Suprapubic skin (tissue), 4 donors: ENCODE measurements at regions not wholly inside any gene's neighbourhood (a gene's known extent, or its start where the extent isn't known, plus 50 kb on each side); places are given as distances from the start of the nearest gene placed in this dataset.

Experiments
- CTCF ChIP-seq, 2 donors: fragments of 200-600 bp in 1 of 2; fragments of 450-650 bp in 1 of 2; sonication (generic) in 1 of 2; IDR thresholded peaks; one replicate each; pipeline ENCODE4 v1.5.1; 2016 to 2019; ENCODE audit warnings: antibody characterized with exemption in 2 of 2, mild to moderate bottlenecking in 1 of 2, moderate library complexity in 1 of 2
- EP300 ChIP-seq: sonication (generic); formaldehyde crosslinking; IDR thresholded peaks from one replicate; pipeline ENCODE4 v1.6.1; 2017; ENCODE audit warnings: antibody characterized with exemption
- POLR2A ChIP-seq, 2 donors: fragments of 450-650 bp; IDR thresholded peaks; one replicate each; pipeline ENCODE4 v1.6.1; 2017; ENCODE audit warnings: antibody characterized with exemption in 2 of 2, mild to moderate bottlenecking in 2 of 2, moderate library complexity in 2 of 2
- POLR2AphosphoS5 ChIP-seq, 3 donors: sonication (generic); formaldehyde crosslinking; IDR thresholded peaks; one replicate each; pipeline ENCODE4 v1.6.1; 2017; ENCODE audit warnings: antibody characterized with exemption in 3 of 3

DNA sequence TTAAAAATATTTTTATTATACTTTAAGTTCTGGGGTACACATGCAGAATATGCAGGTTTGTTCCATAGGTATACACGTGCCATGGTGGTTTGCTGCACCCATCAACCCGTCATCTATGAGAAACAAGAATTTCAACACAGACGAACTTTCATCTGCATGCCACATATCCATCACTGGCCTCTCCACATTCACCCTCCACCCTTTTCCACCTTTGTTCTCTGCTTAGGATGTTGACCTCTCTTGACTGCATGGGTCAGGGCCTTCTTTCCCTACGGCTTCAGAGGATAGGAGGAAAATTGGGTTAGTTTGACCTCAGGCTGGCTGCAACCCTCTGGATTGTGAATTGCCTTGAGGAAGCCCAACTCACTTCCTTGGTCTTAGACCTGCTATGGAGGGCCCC is 260.9 kb downstream of the MREG start:
- TF ChIP-seq POLR2AphosphoS5 (IDR thresholded peaks at IDR 0.05), result no peak
- TF ChIP-seq CTCF (IDR thresholded peaks at IDR 0.05), result no peak
- no peak for TF ChIP-seq EP300
- no peak for TF ChIP-seq POLR2A (IDR thresholded peaks at IDR 0.05)
